Activated CD4-positive, alpha-beta T cell treated with anti-CD3 and anti-CD28 coated beads, Interleukin-2, Interleukin-4, amounts not matched to agents 100 ng/mL and 50 ng/mL, durations not matched to agents 16 hours and 8 hours (primary cell): ENCODE measurements at regions not wholly inside any gene's neighbourhood (a gene's known extent, or its start where the extent isn't known, plus 50 kb on each side); places are given as distances from the start of the nearest gene placed in this dataset.

Experiments
- DNase-seq: peaks from one replicate; pipeline ENCODE4 v3.0.0-alpha.2; 2020; ENCODE audit warnings: low spot score

DNA sequence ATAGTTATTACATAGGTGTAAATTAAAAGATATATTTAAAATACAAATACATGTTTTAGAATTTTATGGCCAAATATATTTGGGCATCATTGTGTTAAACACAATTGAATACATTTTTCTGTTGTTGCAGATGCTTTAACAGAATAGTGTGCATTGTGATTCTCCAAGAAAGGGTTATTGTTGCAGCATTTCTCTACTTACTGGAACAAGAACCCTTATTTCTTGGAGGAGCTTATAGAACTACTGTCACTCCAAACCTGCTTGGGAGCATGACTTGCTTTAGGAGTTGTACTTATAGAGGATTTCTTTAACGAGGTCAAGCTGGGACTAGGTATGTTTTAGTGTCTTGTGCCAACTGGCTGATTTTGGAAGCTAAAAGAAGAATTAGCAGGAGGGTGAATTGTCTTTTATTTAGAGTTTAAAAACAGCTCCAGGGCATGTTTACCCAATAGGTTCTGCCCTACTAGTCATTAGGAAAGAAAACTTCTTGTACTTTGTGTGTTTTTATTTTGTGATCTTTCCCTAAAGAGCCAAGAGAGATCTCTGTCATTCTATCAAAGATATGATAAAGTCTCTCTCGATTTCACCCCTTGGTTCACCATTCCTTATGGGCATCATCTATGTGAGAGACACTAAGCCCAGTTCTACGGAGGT, 279.8 kb upstream of the SALL1 start:
- DNase-seq: no peak

DNA sequence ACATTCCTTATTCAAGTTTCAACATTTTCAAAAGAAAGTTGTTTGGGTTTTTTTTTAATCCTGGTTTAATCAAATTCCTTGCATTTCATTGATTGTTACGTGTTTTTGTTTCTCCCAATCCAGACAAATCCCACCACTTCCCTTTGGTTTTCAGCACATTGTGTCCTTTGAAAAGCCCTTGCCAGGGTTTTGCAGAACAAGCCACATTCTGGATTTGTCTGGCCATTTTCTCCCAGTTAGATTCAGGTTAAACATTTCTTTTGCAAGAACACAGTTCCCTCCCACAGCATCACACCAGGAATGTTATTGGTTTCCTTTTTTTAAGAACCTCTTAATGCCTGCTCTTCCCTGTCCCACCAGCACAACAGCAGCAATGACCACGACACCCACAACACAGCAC, 278.0 kb upstream of the SALL1 start:
- DNase-seq: no peak

DNA sequence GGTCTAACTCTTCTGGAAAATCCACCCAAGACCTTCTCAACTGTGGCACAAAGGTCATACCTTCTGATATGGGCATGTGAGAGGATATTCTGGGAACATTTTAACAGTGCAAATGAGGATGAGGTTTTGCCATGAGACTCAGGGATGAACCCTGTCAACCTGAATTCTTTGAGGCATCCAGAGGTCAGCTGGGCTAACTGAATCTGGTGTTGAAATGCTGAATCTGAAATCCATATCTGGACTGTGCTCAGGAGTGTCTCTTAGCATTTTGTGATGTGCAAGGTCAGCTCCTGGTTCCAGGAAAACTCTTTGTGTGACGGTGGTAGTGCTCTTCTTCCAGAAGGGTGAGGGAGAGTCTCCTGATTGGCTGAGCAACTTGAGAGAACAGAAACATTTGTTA, 276.0 kb upstream of the SALL1 start:
- no peak for DNase-seq

DNA sequence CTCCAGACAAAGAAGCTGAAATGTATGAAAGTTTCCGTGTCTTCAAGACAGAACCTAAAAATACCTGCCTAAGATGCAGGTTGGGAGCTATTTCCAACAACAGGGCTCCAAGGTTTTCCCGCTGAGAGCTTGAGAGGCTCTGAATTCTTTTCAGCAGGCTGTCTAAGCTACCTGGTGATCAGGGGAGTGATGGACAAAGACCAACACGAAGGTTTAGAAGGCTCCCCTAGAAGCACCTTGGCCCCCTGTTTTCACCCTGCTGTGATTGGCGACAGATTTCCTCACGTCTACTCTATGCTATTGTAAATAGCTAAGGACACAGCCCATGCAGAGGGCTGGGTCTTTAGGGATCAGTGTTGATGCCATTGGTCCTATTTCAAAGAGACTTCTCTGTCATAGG, 275.2 kb upstream of the SALL1 start:
- no peak for DNase-seq

DNA sequence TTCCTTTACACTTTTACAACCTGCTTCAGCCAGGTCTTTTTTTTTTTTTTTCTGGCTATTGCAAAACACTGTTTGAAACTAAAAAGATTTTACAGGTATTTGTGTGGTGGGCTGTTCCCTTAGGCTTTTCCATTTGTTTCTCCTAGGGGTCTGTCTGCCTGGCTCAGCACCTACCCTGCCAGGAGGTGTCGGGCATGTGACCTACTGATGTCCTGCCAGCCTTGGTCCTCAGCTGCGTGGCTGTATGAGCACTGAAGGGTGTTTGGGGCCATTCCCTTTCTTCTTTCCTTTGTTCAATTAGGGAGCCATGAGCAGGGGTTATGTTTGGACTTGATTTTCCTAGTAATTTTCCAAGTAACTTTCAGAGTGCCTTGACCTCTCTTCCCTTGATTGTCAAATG, 269.2 kb upstream of the SALL1 start:
- no peak for DNase-seq

DNA sequence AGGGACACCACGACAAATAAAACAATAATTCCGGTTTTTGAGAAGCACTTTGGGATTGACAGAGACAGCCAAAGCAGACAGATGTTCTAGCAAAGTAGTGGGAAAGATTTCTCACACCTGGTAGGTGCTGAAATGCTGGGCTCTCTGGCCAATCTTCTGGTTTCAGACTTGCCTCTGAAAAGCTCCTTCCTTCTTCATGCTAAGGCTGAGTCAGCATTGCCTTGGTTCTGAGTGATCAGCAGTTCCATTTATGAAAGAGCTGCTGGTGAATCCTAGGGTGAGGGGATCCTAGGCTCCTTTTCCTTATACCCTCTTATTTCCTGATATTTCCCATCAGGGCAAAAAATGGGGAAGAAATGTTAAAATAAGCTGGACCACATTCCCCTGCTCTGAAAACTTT, 268.7 kb upstream of the SALL1 start:
- no peak for DNase-seq

DNA sequence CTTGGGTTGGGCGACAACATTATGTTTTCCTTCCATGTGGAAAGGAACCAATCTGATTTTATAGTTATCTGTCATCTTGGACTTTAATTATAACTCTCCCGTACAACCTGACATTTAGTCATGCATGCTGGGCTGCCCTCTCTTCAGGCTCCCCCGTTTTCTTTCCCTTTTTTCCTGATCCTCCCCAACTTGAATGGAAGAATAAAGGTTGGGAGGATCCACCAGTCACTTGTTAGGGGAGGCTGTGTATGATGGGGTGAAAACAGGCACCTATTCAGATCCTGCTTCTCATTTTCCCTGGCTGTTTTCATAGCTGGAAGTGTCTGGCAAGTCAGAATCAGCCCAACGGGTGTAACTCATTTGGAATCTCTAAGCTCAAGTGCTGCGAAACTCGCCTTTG, 267.2 kb upstream of the SALL1 start:
- DNase-seq: no peak

DNA sequence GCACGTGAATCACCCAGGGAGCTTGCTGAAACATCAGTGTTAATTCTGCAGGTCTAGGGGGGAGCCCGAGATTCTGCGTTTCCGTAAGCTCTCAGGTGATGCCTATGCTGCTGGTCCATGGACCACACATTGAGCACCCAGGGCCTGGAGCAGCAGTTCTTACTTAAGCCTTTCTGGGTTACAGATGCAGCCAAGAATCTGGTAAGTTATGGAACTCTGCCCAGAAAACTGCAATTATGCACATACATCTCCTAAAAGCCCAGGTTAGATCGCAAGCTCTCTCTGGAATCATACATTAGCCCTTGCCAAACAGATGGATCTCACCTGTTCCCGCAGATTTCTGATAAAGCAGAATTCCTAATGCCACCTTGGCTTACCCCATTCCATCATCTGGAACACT, 265.9 kb upstream of the SALL1 start:
- DNase-seq: no peak

DNA sequence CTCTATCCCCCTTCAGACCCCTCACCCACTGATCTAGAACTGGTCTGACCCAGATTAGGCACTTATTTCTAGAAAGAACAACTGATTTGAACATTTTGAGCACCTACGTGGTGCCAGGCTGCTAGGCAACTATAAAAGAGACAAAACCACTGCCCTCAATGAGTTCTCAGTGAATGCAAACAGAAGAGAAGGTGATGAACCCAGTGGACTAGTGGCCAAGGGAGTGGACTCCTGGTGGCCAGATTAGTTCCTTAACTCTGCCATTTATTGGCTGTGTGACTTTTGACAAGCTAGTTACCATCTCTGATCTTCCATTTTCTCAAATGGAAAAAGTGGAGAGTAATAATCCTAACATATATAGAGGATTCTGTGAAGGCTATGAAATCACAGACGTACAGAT, 259.1 kb upstream of the SALL1 start:
- no peak for DNase-seq

DNA sequence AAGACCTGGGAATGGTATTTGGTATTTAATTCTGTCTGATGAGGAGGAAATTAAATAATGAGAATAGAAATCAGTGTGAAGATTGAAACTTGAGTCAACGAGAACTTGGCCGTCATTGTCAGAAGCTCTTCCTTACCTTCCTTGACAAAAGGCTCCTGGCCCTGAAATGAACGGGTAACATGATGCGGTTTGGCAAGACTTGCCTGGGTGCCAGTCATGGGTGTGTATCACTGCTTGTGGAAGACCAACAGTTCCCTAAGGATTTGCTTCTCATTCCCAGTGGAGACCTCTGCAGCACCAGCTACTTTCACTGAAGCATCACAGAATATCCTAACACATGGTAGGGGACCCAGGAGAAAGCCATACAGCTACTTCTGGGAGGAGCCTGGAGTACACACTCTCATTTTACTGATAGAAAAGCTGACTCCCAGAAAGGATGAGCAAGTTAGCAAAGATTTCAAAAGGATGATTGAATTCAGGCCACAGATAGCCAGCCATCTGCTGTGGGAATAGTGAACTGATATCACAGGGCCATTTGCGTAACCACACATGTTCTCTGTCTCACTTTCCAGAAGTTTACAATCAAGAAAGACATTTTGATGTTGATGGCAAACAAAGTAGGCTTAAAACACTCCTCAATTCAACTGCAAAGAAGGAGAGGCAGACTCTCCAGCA, 258.1 kb upstream of the SALL1 start:
- no peak for DNase-seq

DNA sequence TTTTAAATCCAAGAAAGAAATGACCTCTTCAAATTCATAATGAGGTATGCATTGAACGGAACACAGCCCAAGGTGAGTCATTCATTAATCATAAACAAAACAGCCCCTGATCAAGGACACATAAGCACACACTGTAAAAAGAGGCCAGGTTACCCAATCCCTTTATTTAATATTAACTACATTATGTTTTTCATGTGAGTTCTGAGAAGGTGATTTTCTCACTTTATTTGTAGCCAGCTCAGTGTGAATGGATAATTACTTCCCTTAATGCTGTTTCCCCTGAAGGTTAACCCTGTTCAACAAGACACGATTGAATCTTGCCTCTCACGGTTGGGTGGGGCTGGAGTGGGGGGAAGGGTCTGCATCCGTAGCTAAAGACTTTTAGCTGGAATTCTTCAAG, 257.3 kb upstream of the SALL1 start:
- no peak for DNase-seq

DNA sequence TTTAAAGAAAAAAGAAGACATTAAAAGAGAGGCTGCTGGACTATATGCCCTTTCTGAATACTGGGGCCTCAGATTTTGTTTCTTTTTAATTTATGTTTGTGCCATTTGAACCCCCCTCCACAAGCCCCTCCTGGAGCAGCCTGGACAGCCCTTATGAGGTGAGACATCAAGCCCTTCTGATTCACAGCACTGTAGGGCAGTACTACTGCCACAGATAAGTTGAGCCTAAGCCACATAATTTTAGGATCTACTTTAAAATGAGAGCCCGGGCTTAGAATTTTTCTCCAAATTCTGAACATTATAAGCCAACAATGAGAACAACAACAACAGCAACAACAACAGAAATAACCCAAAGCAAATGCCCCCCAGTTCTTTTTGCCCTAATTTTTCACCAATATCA, 256.9 kb upstream of the SALL1 start:
- no peak for DNase-seq

DNA sequence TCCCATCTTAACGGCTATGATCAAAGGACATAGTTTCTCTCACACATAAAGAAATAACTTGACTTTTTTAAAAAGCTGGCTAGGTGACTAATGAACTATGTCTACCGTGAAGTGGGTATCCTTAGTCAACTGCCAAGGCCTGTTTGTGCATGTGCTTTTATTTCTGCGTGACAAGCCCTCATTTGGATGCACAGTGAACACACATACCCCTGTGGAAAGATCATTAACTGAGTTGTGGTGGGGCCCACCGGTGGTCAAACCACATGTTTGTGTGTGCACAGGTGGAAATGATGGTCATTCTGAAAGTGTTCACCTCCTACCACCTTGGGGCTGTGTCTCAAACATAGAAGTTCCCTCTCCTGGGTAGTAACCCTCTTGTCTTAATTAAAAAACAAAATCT, 256.1 kb upstream of the SALL1 start:
- no peak for DNase-seq

DNA sequence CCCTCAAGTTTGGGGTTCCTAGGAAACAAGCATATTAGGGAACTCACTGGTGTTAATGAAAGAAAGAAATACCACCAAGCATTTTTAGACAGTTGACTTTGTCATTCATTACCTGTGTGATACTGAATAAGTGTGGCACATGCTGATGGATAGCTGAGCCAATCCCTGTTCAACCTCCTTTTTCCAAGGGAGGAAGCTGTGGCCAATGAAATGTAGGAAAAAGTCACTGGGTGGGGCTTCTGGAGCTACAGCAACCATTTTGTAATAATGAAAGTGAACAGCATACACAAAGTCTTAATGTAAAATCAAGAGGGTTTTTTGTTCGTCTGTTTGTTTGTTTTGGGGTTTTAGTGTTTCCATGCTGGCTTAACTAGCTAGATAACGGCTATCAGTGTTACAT, 254.3 kb upstream of the SALL1 start:
- DNase-seq: no peak

DNA sequence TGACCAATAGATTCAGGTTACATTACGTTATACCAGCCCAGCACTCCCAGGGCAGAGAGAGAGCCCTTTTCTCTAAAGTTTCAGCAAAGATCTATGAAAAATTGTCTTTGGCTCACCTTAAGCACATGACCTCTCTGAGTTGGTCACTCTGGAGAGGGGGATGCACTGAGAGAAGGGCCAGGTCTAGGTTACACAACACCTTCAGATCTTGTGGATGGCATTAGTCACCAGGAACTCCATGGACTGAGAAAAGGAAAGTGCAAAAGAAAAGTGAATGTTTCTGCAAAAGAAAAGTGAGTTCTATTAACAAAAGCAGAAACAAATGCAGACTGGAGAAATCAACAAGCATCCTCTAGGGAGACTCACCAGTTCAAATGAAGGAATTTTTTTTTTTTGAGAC, 253.3 kb upstream of the SALL1 start:
- DNase-seq: no peak

DNA sequence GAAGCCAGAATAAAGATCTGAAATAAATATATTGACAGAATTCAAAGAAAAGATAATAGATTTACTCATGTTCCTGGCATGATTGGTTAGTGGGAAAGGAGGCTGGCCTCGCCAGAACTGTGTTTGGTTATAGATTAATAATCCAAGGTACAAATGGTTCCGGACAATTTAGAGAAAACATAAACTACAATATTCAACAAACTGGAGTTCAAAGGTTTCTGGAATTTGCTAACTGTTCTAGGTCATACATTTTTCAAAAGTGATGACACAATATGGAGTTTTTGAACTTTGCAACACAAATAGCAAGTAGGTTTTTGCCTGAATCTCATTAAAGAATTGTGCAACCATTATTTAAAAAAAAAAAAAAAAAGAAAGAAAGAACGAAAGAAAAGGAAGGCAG, 251.7 kb upstream of the SALL1 start:
- no peak for DNase-seq

DNA sequence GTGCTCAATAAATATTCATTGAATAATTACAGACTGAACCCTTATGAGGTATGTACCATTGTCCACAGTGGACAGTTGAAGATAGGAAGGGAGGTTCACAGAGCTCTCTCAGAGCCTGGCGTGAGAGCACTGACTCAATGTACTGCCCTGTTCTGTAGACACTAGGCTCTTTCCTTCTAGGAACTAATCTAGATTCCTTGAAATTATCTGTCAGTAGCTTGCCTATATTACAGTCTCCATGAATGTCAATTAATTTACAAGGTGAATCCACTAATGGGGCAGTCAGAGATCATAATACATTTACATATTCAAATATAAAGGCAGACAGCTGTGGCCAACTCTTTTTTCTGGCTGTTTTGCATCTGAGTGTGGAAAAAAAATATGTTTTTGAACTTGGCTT, 251.2 kb upstream of the SALL1 start:
- DNase-seq: no peak

DNA sequence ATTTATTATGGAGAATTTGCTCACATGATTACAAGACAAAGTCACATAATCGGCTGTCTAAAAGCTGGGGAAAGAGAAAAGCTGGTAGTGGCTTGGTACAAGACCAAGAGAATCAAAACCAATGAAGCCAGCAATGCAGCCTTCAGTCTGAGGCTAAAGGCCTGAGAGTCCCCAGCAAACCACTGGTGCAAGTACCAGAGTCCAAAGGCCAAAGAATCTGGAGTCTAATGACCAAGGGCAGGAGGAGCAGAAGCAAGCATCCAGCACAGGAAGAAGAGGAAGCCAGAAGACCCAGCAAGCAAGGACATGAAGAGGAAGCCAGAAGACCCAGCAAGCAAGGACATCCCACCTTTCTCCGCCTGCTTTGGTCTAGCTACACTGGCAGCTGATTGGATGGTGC, 250.6 kb upstream of the SALL1 start:
- no peak for DNase-seq

DNA sequence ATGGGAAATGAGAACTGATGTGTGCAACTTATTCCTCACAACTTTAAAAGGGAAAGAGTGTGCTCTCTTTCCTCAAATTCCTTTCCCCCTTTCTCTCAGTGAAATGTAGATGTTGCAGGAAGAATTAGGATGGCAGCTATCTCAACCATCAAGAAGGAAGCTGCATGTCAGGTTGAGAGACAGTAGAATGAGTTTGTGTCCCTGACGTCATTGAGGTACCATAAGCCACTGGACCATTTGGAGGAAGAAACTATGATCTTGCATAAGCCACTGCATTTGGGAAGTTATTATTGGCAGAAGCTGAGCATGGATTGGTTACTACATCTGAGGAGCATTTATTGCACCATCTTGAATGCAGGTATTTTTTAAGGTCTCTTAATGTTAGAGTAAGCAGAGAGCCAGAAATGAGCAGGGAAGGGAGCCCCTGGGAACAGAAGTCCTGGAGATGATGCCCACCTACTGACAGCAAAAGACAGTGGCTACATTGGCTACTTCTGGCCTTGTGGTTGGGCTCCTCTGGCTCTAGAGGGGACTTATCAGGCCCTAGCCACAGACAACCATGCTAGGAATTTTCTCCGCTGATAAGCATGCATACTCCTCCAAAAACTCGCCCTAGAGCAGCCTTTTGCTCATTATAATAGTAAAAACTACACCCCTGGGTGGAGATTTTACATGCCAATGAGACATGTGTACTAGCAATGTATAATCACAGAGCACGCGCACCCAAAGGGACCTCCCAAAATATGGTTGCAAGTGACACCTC, 249.0 kb upstream of the SALL1 start:
- no peak for DNase-seq

DNA sequence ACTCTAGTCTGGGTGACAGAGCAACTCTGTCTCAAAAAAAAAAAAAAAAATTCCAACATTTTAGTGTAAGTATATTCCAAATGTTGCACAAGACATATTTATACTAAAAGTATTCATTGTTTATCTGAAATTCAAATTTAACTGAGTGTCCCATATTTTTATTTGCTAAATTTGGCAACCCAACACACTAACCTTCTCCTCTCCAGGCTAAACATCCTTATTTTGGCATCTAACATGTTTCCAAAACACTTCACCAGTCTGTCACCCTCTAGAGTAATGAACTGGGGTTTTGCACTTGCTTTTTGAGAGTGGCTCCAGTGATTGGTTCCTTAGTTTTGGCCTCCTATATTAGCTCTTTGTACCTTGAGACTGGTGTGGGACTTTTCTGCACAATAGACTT, 243.4 kb upstream of the SALL1 start:
- no peak for DNase-seq

DNA sequence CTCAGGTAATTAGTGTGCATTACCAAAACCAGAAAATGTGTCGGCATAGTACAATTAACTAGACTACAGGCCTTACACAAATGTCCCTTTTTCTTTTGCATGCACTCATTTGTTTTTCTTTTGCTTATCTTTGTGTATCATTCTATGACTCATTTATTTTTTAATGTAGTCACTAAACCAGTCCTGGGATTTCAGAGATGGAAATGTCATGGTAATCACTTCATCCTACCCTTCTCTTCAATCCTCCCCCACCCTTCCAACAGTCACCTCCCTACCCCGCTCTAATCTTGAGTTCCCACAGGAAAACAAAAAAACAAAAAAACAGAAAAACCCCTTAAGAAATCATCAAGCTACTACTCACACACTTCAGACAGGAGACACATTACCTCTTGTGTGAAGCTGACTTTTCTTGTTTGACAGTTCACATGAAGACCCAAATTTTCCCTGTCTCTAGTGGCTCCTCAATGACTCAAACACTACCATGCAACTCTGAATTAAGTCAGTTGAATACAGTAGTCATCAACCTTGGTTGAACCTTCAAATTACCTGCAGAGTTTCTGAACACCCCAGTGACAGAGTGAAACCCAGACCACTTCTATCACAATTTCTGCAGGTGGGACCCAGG, 242.4 kb upstream of the SALL1 start:
- no peak for DNase-seq

DNA sequence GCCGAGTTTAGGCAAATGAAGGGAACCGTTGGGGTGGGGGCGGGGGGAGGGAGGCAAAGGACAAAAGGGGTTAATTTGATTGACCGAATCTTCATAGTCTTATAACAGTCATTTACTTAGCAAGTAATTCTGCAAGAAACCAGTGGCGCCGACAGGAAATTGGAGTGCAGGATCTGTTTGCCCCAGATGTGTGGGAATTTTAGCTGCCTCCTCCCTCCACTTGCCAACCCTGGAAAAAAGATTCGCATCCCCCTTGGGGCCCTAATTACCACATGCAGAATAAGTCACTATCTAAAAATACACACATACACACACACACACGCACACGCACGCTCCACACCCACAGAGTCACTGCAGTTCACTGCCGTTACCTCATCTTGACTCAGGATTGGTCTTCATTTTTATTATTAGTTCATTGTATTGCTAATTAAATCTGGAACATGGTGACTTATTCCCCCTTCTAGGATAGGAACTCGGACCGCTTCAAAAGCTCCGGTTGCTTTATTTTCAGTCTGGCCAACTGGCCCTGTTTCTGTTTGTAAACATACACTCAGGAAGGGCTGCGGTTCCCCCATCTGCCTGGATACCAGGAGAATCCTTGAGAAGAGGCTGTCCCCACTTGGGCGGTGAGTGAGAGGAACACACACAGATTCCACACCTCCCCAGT, 241.6 kb upstream of the SALL1 start:
- DNase-seq: no peak
